ENCODE measurements at regions not wholly inside any gene's neighbourhood (a gene's known extent, or its start where the extent isn't known, plus 50 kb on each side); places are given as distances from the start of the nearest gene placed in this dataset.

- Mint-ChIP-seq H3K4me1 (no peaks in the 10 kb centered on the region), H3K4me3 (no peak overlapping the region), H3K27ac (no peak overlapping the region), H3K36me3 (ENCODE audit: low read depth) (no peaks in the 10 kb centered on the region), H3K27me3 (ENCODE audit: insufficient read depth, low read depth, poor library complexity) (no peaks in the 10 kb centered on the region), H3K9me3 (no peaks in the 10 kb centered on the region)
- H3F3A ChIP-seq (replicated peaks; ENCODE audit: low read depth): no peaks in the 10 kb centered on the region
- no peak for ATAC-seq
- no peaks in the 10 kb centered on the region for H4K20me1 ChIP-seq (replicated peaks; ENCODE audit: insufficient read depth)
- no peak overlapping the region for H3K4me2 ChIP-seq
- H3K27me3 ChIP-seq (ENCODE audit: insufficient read depth): no peaks in the 10 kb centered on the region
- H3K36me3 ChIP-seq (ENCODE audit: insufficient read depth): no peaks in the 10 kb centered on the region
- no peak for DNase-seq (ENCODE audit: low spot score)
- H3K27ac ChIP-seq (ENCODE audit: low read depth): no peak overlapping the region
- H3K79me2 ChIP-seq (replicated peaks; ENCODE audit: insufficient read depth): no peaks in the 10 kb centered on the region
- TF ChIP-seq ZNF331 (CRISPR knock-in tag; IDR thresholded peaks at IDR 0.05; ENCODE audit: low read depth) (no peak), CREB1 (CRISPR knock-in tag; IDR thresholded peaks at IDR 0.05; ENCODE audit: low read depth) (no peak), EZH2phosphoT487 (IDR thresholded peaks at IDR 0.05; ENCODE audit: unreplicated experiment) (no peak)
- no peaks in the 10 kb centered on the region for H3K4me1 ChIP-seq (ENCODE audit: insufficient read depth)
- H3K4me3 ChIP-seq: no peak overlapping the region
- H2AFZ ChIP-seq: no peak overlapping the region
- no peaks in the 10 kb centered on the region; the same call in 1 of the 2 replicates for H3K9me2 ChIP-seq (ENCODE audit: insufficient read depth)
These were observed 108.3 kb upstream of the MEOX2 start for GRCh38 chr7:15794801-15795200.

- ATAC-seq: peak; percentile 58; the same call in 2 of the 3 replicates
- H3K79me2 ChIP-seq (replicated peaks; ENCODE audit: insufficient read depth): no peaks in the 10 kb centered on the region
- H3K36me3 Mint-ChIP-seq (ENCODE audit: low read depth): no peaks in the 10 kb centered on the region
- TF ChIP-seq ZNF331 (CRISPR knock-in tag; IDR thresholded peaks at IDR 0.05; ENCODE audit: low read depth) (no peak), NANOG (IDR thresholded peaks at IDR 0.05; ENCODE audit: borderline replicate concordance) (no peak), CTCF (conservative IDR thresholded peaks at IDR 0.05; ENCODE audit: low read depth in 2 of 2) (0 out of 4 replicates have a peak, but pooled peaks of 1 of the 2 experiments have one; percentile 11), ZNF114 (CRISPR knock-in tag; IDR thresholded peaks at IDR 0.05) (no peak), REST (IDR thresholded peaks at IDR 0.05; ENCODE audit: unreplicated experiment) (no peak)
- peaks cover 6% of the 10 kb centered on the region; the same call in 1 of the 2 replicates for H3K9me2 ChIP-seq (ENCODE audit: insufficient read depth)
- peaks cover 30% of the 10 kb centered on the region for H3K4me1 Mint-ChIP-seq
- no peak overlapping the region for H3K4me3 Mint-ChIP-seq
- H4K20me1 ChIP-seq (replicated peaks; ENCODE audit: insufficient read depth): no peaks in the 10 kb centered on the region
- H3K4me1 ChIP-seq (ENCODE audit: insufficient read depth): peaks cover 29% of the 10 kb centered on the region
- no peaks in the 10 kb centered on the region for H3F3A ChIP-seq (replicated peaks; ENCODE audit: low read depth)
- no peak overlapping the region for H3K27ac ChIP-seq (ENCODE audit: low read depth)
- no peak overlapping the region for H2AFZ ChIP-seq
- no peaks in the 10 kb centered on the region for H3K27me3 Mint-ChIP-seq (ENCODE audit: insufficient read depth, low read depth, poor library complexity)
- H3K4me2 ChIP-seq: no peak overlapping the region
- H3K9me3 Mint-ChIP-seq: no peaks in the 10 kb centered on the region
- H3K27ac Mint-ChIP-seq: no peak overlapping the region
- peak; percentile 5 for DNase-seq (ENCODE audit: low spot score)
- no peak overlapping the region for H3K4me3 ChIP-seq
- no peaks in the 10 kb centered on the region for H3K27me3 ChIP-seq (ENCODE audit: insufficient read depth)
- H3K36me3 ChIP-seq (ENCODE audit: insufficient read depth): no peaks in the 10 kb centered on the region
These were observed 98.2 kb upstream of the MEOX2 start for GRCh38 chr7:15784694-15785030.

Data from GM23338 (cell line).